GM12865 (cell line): ENCODE measurements at regions not wholly inside any gene's neighbourhood (a gene's known extent, or its start where the extent isn't known, plus 50 kb on each side); places are given as distances from the start of the nearest gene placed in this dataset.

Experiments used
- DNase-seq: peaks from one replicate; pipeline ENCODE4 v3.0.0; 2010; ENCODE audit warnings: low read depth
- H3K4me3 ChIP-seq: 2 replicates; pipeline ENCODE4 v1.5.1; 2011; ENCODE audit warnings: mild to moderate bottlenecking, low read depth, low read length, control low read depth
- CTCF ChIP-seq: IDR thresholded peaks from 2 replicates; pipeline ENCODE4 v1.5.1; 2011; ENCODE audit warnings: low read length, control low read depth, low read depth, inconsistent platforms; ENCODE audit not compliant: insufficient read depth; ENCODE audit errors: missing control alignments

- DNase-seq, result no peak
- TF ChIP-seq CTCF, result no peak
- no peak overlapping the region for H3K4me3 ChIP-seq
Measured at GRCh38 chr2:128548461-128548891, 229.8 kb upstream of the HS6ST1 start.

- no peak overlapping the region for H3K4me3 ChIP-seq
- no peak for DNase-seq
- no peak for TF ChIP-seq CTCF
Measured at GRCh38 chr2:128549094-128549493, 230.4 kb upstream of the HS6ST1 start.

GRCh38 chr2:128549646-128550260, 231.1 kb upstream of the HS6ST1 start:
- no peak for DNase-seq
- no peak for TF ChIP-seq CTCF

GRCh38 chr2:128550389-128550788, 231.7 kb upstream of the HS6ST1 start:
- H3K4me3 ChIP-seq, result no peak overlapping the region
- no peak for DNase-seq

More at GRCh38 chr2:128549646-128550260, 231.1 kb upstream of the HS6ST1 start:
- H3K4me3 ChIP-seq, result no peak overlapping the region

GRCh38 chr2:128550801-128551416, 232.2 kb upstream of the HS6ST1 start:
- H3K4me3 ChIP-seq, result no peak overlapping the region
- DNase-seq, result no peak
- TF ChIP-seq CTCF, result no peak

More at GRCh38 chr2:128550389-128550788, 231.7 kb upstream of the HS6ST1 start:
- TF ChIP-seq CTCF, result no peak

- TF ChIP-seq CTCF, result no peak
- no peak for DNase-seq
- H3K4me3 ChIP-seq, result no peak overlapping the region
Measured at GRCh38 chr2:128551435-128551834, 232.8 kb upstream of the HS6ST1 start.
